Caco-2 (cell line): ENCODE measurements at regions not wholly inside any gene's neighbourhood (a gene's known extent, or its start where the extent isn't known, plus 50 kb on each side); places are given as distances from the start of the nearest gene placed in this dataset.

Experiments used
- BruUV-seq: library from RNA; stranded (reverse); fragments of 400-500 nt; replicated peaks from 2 replicates; lab custom pipeline; 2021; lab: Mats Ljungman, UMichigan
- CTCF ChIA-PET: fragments of 300-600 bp; sonication (Branson Sonifier 250); formaldehyde crosslinking; loops from one replicate; lab custom pipeline; 2022; ENCODE audit warnings: antibody characterized with exemption; lab: Charles Lee
- POLR2A ChIA-PET: fragments of 300-600 bp; sonication (Branson Sonifier 250); formaldehyde crosslinking; loops from one replicate; lab custom pipeline; 2022; ENCODE audit warnings: antibody characterized with exemption; lab: Charles Lee
- DNase-seq, 2 experiments: peaks; one replicate each; pipeline versions ENCODE4 v3.0.0 to v3.0.0-alpha.2; 2020 to 2022
- H3K27me3 ChIP-seq: replicated peaks from 2 replicates; pipeline ENCODE4 v1.6.0; 2011; ENCODE audit warnings: low read length; ENCODE audit not compliant: control insufficient read depth, insufficient read depth
- H3K36me3 ChIP-seq: 2 replicates; pipeline ENCODE4 v1.5.1; 2011; ENCODE audit warnings: low read length; ENCODE audit not compliant: control insufficient read depth, insufficient read depth
- H3K4me1 ChIP-seq: fragments of 250-450 bp; sonication (Bioruptor Pico); 2 replicates; pipeline ENCODE4 v1.5.1; 2020; ENCODE audit warnings: mild to moderate bottlenecking
- H3K4me3 ChIP-seq: 2 replicates; pipeline ENCODE4 v1.5.1; 2011; ENCODE audit warnings: low read depth, mild to moderate bottlenecking, control low read depth, low read length
- H3K9me3 ChIP-seq: fragments of 250-450 bp; sonication (Bioruptor Pico); 2 replicates; pipeline ENCODE4 v1.5.1; 2020; ENCODE audit warnings: mild to moderate bottlenecking, moderate library complexity
- H3K27ac Mint-ChIP-seq: one replicate; pipeline ENCODE4 v1.8.0; 2022; ENCODE audit warnings: mixed read lengths; ENCODE audit not compliant: unreplicated experiment
- H3K27me3 Mint-ChIP-seq: one replicate; pipeline ENCODE4 v1.8.0; 2022; ENCODE audit warnings: mixed read lengths; ENCODE audit not compliant: insufficient read depth, unreplicated experiment
- H3K36me3 Mint-ChIP-seq: one replicate; pipeline ENCODE4 v1.8.0; 2022; ENCODE audit warnings: mild to moderate bottlenecking, mixed read lengths; ENCODE audit not compliant: insufficient read depth, unreplicated experiment
- H3K4me1 Mint-ChIP-seq: one replicate; pipeline ENCODE4 v1.8.0; 2022; ENCODE audit warnings: low read depth, mixed read lengths; ENCODE audit not compliant: unreplicated experiment
- H3K4me3 Mint-ChIP-seq: one replicate; pipeline ENCODE4 v1.8.0; 2022; ENCODE audit warnings: mild to moderate bottlenecking, moderate library complexity, mixed read lengths; ENCODE audit not compliant: unreplicated experiment
- H3K9me3 Mint-ChIP-seq: one replicate; pipeline ENCODE4 v1.8.0; 2022; ENCODE audit warnings: mixed read lengths; ENCODE audit not compliant: unreplicated experiment
- CTCF ChIP-seq, 2 experiments: fragments of 200-600 bp in 1 of 2; IDR thresholded peaks; 1 replicate in 1 of 2; 2 replicates in 1 of 2; pipeline versions ENCODE4 v1.5.1 to v1.8.0; 2011 to 2022; ENCODE audit warnings: antibody characterized with exemption in 1 of 2, control low read depth in 1 of 2, inconsistent platforms in 1 of 2, low read depth in 1 of 2, low read length in 1 of 2, mild to moderate bottlenecking in 1 of 2, moderate library complexity in 1 of 2; ENCODE audit not compliant: insufficient read depth in 1 of 2, severe bottlenecking in 1 of 2, unreplicated experiment in 1 of 2
- intact Hi-C: fragments of 100-400 bp; cut with micrococcal nuclease; formaldehyde crosslinking; loops from one replicate; pipeline ENCODE4 v1.10.0; 2022; ENCODE audit not compliant: unreplicated experiment

- Mint-ChIP-seq H3K27me3 (peaks cover 27% of the 10 kb centered on the region), H3K36me3 (no peaks in the 10 kb centered on the region), H3K4me3 (no peak overlapping the region), H3K27ac (no peak overlapping the region), H3K4me1 (peaks cover 6% of the 10 kb centered on the region), H3K9me3 (no peaks in the 10 kb centered on the region)
- Histone ChIP-seq H3K36me3 (no peaks in the 10 kb centered on the region), H3K27me3 (no peaks in the 10 kb centered on the region), H3K4me1 (no peaks in the 10 kb centered on the region), H3K9me3 (no peaks in the 10 kb centered on the region), H3K4me3 (no peak overlapping the region)
- POLR2A ChIA-PET: no interaction called here
- CTCF ChIA-PET: no interaction called here
- no peak for DNase-seq
- no TSS peak for BruUV-seq
- no peak for TF ChIP-seq CTCF (IDR thresholded peaks at IDR 0.05; ENCODE audit: insufficient read depth in 1 of 2, low read depth in 1 of 2, low read length in 1 of 2, severe bottlenecking in 1 of 2, unreplicated experiment in 1 of 2)
- intact Hi-C loops: no loop called here
Measured at GRCh38 chr9:7549249-7549648, 250.3 kb downstream of the DMAC1 start.

GRCh38 chr9:7546261-7546660 lies 253.3 kb downstream of the DMAC1 start:
- Mint-ChIP-seq H3K27ac (no peak overlapping the region), H3K4me1 (peaks cover 6% of the 10 kb centered on the region), H3K4me3 (no peak overlapping the region), H3K9me3 (no peaks in the 10 kb centered on the region), H3K36me3 (no peaks in the 10 kb centered on the region), H3K27me3 (peaks cover 21% of the 10 kb centered on the region)
- TF ChIP-seq CTCF (IDR thresholded peaks at IDR 0.05; ENCODE audit: insufficient read depth in 1 of 2, low read depth in 1 of 2, low read length in 1 of 2, severe bottlenecking in 1 of 2, unreplicated experiment in 1 of 2): no peak
- Histone ChIP-seq H3K4me3 (no peak overlapping the region), H3K4me1 (no peaks in the 10 kb centered on the region), H3K36me3 (no peaks in the 10 kb centered on the region), H3K27me3 (no peaks in the 10 kb centered on the region; the same call in 1 of the 2 replicates), H3K9me3 (no peaks in the 10 kb centered on the region)
- DNase-seq: no peak
- CTCF ChIA-PET: no interaction called here
- intact Hi-C loops: no loop called here
- no TSS peak for BruUV-seq
- POLR2A ChIA-PET: no interaction called here

GRCh38 chr9:7545371-7546165 lies 254.0 kb downstream of the DMAC1 start:
- Mint-ChIP-seq H3K9me3 (no peaks in the 10 kb centered on the region), H3K27ac (no peak overlapping the region), H3K36me3 (no peaks in the 10 kb centered on the region), H3K4me1 (peaks cover 5% of the 10 kb centered on the region), H3K4me3 (no peak overlapping the region), H3K27me3 (peaks cover 19% of the 10 kb centered on the region)
- no peak for TF ChIP-seq CTCF (IDR thresholded peaks at IDR 0.05; ENCODE audit: insufficient read depth in 1 of 2, low read depth in 1 of 2, low read length in 1 of 2, severe bottlenecking in 1 of 2, unreplicated experiment in 1 of 2)
- no peaks in the 10 kb centered on the region for H3K4me1 ChIP-seq
- H3K4me3 ChIP-seq: no peak overlapping the region
- no peaks in the 10 kb centered on the region; the same call in 1 of the 2 replicates for H3K27me3 ChIP-seq
- DNase-seq: no peak
- H3K36me3 ChIP-seq: no peaks in the 10 kb centered on the region
- intact Hi-C loops: no loop called here
- BruUV-seq: no TSS peak
- POLR2A ChIA-PET: no interaction called here
- CTCF ChIA-PET: no interaction called here
- H3K9me3 ChIP-seq: no peaks in the 10 kb centered on the region
